Panc1 (cell line): ENCODE measurements at regions not wholly inside any gene's neighbourhood (a gene's known extent, or its start where the extent isn't known, plus 50 kb on each side); places are given as distances from the start of the nearest gene placed in this dataset.

Experiments used
- CTCF ChIP-seq: fragments of 450-650 bp; IDR thresholded peaks from 2 replicates; pipeline ENCODE4 v1.5.1; 2017; ENCODE audit warnings: mild to moderate bottlenecking
- SIN3A ChIP-seq: IDR thresholded peaks from 2 replicates; pipeline ENCODE4 v1.6.1; 2012; ENCODE audit warnings: low read depth, mild to moderate bottlenecking, low read length, moderate library complexity, borderline replicate concordance; ENCODE audit not compliant: insufficient read depth

GRCh38 chr4:181611946-181612600 lies 631.1 kb upstream of the TENM3 start:
- TF ChIP-seq CTCF: no peak
- TF ChIP-seq SIN3A: no peak
